ENCODE measurements at regions not wholly inside any gene's neighbourhood (a gene's known extent, or its start where the extent isn't known, plus 50 kb on each side); places are given as distances from the start of the nearest gene placed in this dataset.

DNA sequence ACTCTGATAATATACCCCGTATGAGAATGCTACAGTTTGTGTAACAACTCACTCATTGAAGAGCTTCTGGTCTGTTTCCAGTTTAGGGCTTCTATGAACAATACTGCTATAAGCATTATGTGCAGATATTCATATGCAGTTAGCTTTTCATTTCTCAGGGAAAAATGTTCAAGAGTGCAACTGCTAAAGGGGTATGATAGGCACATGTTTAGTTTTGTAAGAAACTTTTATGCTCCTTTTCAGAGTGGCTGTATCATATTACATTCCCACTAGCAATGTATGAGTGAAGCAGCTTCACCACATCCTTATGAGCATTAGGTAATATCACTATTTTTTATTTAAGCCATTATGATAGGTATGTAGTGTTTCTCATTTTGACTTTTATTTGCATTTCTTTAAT, 182.6 kb upstream of the CXCL12 start:
- no peak for TF ChIP-seq CTCF (IDR thresholded peaks at IDR 0.05 in 8 of 11, conservative IDR thresholded peaks at IDR 0.05 in 3 of 11)
- no peak for TF ChIP-seq POLR2AphosphoS5 (IDR thresholded peaks at IDR 0.05)
- TF ChIP-seq POLR2A (IDR thresholded peaks at IDR 0.05), result no peak

Measured in spleen (tissue), 7 donors.